ENCODE measurements at regions not wholly inside any gene's neighbourhood (a gene's known extent, or its start where the extent isn't known, plus 50 kb on each side); places are given as distances from the start of the nearest gene placed in this dataset.

DNA sequence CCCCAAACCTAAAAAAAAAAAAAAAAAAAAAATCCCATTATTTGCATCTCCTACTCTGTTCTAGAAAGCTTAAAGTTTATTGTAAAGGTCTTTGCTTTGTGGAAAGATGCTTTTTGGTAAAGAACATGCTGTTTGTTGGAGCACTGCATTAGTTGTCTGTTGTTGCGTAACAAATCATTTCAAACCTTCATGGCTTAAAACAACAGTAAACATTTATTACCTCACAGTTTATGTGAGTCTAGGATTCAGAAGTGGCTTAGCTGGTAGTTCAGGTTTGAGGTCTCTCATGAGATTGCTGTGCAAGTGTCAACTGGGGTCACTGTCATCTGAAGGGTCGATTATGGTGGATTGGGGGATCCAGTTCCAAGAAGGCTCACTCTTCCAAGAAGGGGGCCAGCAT lies 155.2 kb upstream of the ZFP64 start:
- ChIA-PET POLR2A (interaction anchor here (0.6 kb wide), 1 partner anchor 14 kb away, joined by 6 read pairs; no protein-coding TSS in a partner anchor), CTCF (ENCODE audit: unreplicated experiment) (no interaction called here)
- Histone ChIP-seq H3K4me3 (ENCODE audit: low read depth, low read length, poor library complexity, severe bottlenecking) (no peak overlapping the region), H3K27ac (ENCODE audit: low read depth, low read length, poor library complexity, severe bottlenecking) (no peak overlapping the region), H3K4me1 (ENCODE audit: insufficient read depth, low read length, poor library complexity, severe bottlenecking) (no peaks in the 10 kb centered on the region), H2AFZ (ENCODE audit: low read length) (no peak overlapping the region), H3K79me2 (ENCODE audit: insufficient read depth, low read depth, low read length) (no peaks in the 10 kb centered on the region), H3K36me3 (ENCODE audit: insufficient read depth, low read length) (no peaks in the 10 kb centered on the region), H3K9me3 (ENCODE audit: low read length) (no peaks in the 10 kb centered on the region), H4K20me1 (ENCODE audit: insufficient read depth, low read length) (no peaks in the 10 kb centered on the region), H3K4me2 (ENCODE audit: low read length) (no peak overlapping the region), H3K9me2 (ENCODE audit: insufficient read depth, low read length) (no peaks in the 10 kb centered on the region)
- BruUV-seq (replicated peaks) = no TSS peak
- no peak for TF ChIP-seq EZH2phosphoT487 (IDR thresholded peaks at IDR 0.05; ENCODE audit: borderline replicate concordance, low read depth, low read length)
- TF ChIP-seq, protein P1, sequence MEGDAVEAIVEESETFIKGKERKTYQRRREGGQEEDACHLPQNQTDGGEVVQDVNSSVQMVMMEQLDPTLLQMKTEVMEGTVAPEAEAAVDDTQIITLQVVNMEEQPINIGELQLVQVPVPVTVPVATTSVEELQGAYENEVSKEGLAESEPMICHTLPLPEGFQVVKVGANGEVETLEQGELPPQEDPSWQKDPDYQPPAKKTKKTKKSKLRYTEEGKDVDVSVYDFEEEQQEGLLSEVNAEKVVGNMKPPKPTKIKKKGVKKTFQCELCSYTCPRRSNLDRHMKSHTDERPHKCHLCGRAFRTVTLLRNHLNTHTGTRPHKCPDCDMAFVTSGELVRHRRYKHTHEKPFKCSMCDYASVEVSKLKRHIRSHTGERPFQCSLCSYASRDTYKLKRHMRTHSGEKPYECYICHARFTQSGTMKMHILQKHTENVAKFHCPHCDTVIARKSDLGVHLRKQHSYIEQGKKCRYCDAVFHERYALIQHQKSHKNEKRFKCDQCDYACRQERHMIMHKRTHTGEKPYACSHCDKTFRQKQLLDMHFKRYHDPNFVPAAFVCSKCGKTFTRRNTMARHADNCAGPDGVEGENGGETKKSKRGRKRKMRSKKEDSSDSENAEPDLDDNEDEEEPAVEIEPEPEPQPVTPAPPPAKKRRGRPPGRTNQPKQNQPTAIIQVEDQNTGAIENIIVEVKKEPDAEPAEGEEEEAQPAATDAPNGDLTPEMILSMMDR (conservative IDR thresholded peaks at IDR 0.05; ENCODE audit: low read length) = no peak
- intact Hi-C loops (cut with micrococcal nuclease; ENCODE audit: unreplicated experiment) = no loop called here
- no peak for DNase-seq (ENCODE audit: low spot score)

DNA sequence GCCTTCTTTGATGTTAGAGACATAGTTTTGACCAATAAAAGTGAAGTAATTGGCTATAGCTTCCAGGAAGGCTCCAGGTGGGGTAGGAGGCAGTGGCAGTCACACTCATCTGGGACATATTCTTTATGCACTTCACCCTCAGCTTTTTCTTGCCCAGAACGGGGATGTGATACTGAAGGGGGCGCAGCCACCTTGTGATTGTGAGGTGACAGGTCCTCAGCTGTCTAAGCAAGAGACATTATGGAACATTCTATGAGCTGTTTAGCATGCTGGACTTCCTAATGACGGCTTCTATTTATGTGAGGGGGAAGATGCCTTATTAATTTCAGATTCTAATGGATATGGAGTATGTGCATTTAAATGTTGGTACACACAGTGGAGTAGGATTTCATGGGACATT lies 151.3 kb upstream of the ZFP64 start:
- Histone ChIP-seq H4K20me1 (ENCODE audit: insufficient read depth, low read length) (no peaks in the 10 kb centered on the region), H2AFZ (ENCODE audit: low read length) (no peak overlapping the region), H3K4me3 (ENCODE audit: low read depth, low read length, poor library complexity, severe bottlenecking) (no peak overlapping the region), H3K9me3 (ENCODE audit: low read length) (no peaks in the 10 kb centered on the region), H3K9me2 (ENCODE audit: insufficient read depth, low read length) (no peaks in the 10 kb centered on the region), H3K79me2 (ENCODE audit: insufficient read depth, low read depth, low read length) (no peaks in the 10 kb centered on the region), H3K4me2 (ENCODE audit: low read length) (no peak overlapping the region), H3K4me1 (ENCODE audit: insufficient read depth, low read length, poor library complexity, severe bottlenecking) (no peaks in the 10 kb centered on the region), H3K36me3 (ENCODE audit: insufficient read depth, low read length) (no peaks in the 10 kb centered on the region), H3K27ac (ENCODE audit: low read depth, low read length, poor library complexity, severe bottlenecking) (no peak overlapping the region)
- no peak for TF ChIP-seq EZH2phosphoT487 (IDR thresholded peaks at IDR 0.05; ENCODE audit: borderline replicate concordance, low read depth, low read length)
- TF ChIP-seq, protein P1 (conservative IDR thresholded peaks at IDR 0.05; ENCODE audit: low read length) = 0 out of 2 replicates have a peak, but pooled peaks have one; percentile 18
- intact Hi-C loops (cut with micrococcal nuclease; ENCODE audit: unreplicated experiment) = no loop called here
- POLR2A ChIA-PET = no interaction called here
- CTCF ChIA-PET (ENCODE audit: unreplicated experiment) = no interaction called here
- DNase-seq (ENCODE audit: low spot score) = no peak
- BruUV-seq (replicated peaks) = no TSS peak

DNA sequence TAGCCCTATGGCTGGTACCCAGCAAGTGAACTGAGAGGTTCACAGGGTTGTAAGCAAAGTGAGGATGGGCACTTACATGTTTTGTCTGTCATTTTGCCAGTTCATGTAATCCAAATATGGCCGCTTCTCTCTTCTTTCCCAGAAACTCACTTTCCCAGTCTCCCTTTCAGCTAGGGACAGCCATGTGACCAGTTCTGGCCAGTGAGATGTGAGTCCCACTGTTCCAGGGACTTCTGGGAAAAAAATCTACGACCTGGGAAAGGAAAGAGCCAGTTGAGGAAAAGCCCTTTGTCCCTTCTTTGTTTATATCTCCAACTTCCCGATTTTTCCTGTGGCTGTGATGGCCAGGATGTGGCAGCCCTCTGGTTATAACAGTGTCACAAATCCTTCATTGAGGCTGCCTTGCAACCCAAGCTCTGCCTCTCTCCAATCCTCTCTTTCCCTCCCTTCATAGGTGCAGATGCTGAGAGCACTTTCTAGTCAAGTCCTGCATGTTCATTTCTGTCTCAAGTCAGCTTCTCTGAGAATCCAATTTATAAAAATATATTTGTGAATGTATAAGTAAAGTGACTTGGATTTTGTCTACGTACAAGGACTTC lies 148.6 kb upstream of the ZFP64 start:
- Histone ChIP-seq H2AFZ (ENCODE audit: low read length) (peak overlapping the region; percentile 14; the same call in 1 of the 2 replicates), H3K36me3 (ENCODE audit: insufficient read depth, low read length) (no peaks in the 10 kb centered on the region), H3K27ac (ENCODE audit: low read depth, low read length, poor library complexity, severe bottlenecking) (no peak overlapping the region), H3K4me1 (ENCODE audit: insufficient read depth, low read length, poor library complexity, severe bottlenecking) (no peaks in the 10 kb centered on the region), H3K9me2 (ENCODE audit: insufficient read depth, low read length) (no peaks in the 10 kb centered on the region), H3K9me3 (ENCODE audit: low read length) (no peaks in the 10 kb centered on the region), H3K4me3 (ENCODE audit: low read depth, low read length, poor library complexity, severe bottlenecking) (peak overlapping the region; percentile 23), H3K79me2 (ENCODE audit: insufficient read depth, low read depth, low read length) (no peaks in the 10 kb centered on the region), H4K20me1 (ENCODE audit: insufficient read depth, low read length) (no peaks in the 10 kb centered on the region), H3K4me2 (ENCODE audit: low read length) (no peak overlapping the region)
- BruUV-seq (replicated peaks) = no TSS peak
- TF ChIP-seq EZH2phosphoT487 (IDR thresholded peaks at IDR 0.05; ENCODE audit: borderline replicate concordance, low read depth, low read length) = no peak
- TF ChIP-seq, protein P1 (conservative IDR thresholded peaks at IDR 0.05; ENCODE audit: low read length) = no peak
- POLR2A ChIA-PET = no interaction called here
- DNase-seq (ENCODE audit: low spot score) = no peak
- intact Hi-C loops (cut with micrococcal nuclease; ENCODE audit: unreplicated experiment) = no loop called here
- CTCF ChIA-PET (ENCODE audit: unreplicated experiment) = no interaction called here
